Tongue (tissue), 1 donor: ENCODE measurements at regions not wholly inside any gene's neighbourhood (a gene's known extent, or its start where the extent isn't known, plus 50 kb on each side); places are given as distances from the start of the nearest gene placed in this dataset.
"Not testable (repeated sequence)": the region's sequence is repeated elsewhere in the genome, so short reads cannot be mapped to it uniquely, and the experiment has no call there.

Source experiments
- DNase-seq: peaks from one replicate; pipeline ENCODE4 v3.0.0-alpha.2; 2015

DNA sequence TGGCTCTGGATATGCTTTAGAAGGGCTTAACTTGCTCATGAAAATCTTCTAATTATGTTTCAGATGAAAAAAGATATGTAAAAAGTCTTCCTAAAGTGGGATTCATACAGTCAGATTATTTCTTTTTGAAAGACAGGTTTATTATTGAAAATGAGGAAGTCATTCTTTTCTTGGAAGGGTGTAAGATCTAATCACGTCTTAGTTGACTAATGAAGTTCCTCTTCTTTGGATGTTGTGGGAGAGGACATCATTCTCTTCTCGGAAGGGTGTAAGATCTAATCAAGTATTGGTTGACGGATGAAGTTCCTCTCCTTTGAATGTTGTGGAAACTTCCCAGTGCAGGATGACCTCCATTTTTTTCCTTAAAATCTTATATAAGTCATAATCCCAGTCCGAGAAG is 74.9 kb downstream of the ALG10 start:
- no peak for DNase-seq

DNA sequence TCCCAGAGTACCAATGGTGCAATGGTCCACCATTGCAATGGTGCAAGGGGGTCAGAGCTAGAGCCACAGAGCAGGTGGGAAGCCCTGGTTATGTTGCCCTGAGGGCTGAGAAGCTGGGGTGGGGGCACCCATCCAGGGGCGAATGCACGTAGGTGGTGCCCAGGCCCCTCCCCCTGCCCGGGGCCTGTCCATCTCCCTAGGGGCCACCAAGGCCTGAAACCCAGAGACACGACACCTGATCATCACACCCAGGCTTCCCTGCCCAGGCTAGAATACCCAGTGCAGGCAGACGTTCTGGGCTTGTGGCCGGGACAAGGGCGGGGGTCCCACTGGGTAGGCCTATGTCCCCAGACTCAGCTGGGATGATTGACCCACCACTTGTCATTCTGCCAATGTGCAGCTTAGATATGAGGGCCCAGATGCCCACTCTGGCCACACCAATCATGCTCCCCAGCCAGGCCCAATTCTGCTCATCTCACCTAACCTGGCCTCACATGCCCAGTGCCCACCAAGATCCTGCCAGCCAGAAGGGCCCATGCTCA is 83.2 kb downstream of the ALG10 start:
- DNase-seq, result no peak

DNA sequence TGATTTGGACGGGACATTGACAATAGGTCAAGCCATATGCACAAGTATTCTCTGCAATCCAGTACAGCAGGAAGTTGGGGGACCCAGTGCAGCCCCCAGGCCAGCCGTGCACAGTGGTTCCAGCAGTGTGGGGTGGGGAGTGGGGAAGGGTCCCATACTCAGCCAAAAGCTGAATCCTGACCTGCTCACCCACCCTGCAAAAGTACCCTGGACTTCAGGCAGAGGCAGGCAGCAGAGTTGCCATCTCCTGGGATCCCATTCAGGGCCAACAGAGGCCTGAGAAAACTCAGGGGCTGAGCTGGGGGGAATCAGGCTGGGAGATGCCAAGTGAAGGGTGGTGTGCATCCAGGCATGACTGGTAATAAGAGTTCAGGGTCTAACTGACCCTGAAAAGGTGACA is 83.9 kb downstream of the ALG10 start:
- no peak for DNase-seq

DNA sequence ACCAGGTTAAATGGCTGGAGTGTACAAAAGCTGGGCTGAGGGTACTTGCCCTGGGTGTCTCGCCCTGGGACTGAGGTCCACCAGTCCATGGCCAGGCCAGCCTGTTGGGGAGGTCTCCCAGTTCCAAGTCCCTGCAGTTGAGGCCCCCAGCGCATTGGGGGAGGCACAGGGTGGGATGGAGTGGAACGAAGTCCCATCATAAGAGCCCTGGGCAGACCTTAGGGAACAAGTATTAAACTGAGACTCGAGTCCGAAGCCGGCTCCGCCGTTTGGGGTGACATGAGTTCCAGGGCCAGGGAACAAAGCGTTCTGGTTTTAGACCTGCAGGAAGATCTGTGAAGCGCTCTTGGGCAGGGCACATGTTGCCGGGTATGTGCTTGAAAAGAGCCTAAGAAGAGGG is 84.7 kb downstream of the ALG10 start:
- DNase-seq, result no peak

DNA sequence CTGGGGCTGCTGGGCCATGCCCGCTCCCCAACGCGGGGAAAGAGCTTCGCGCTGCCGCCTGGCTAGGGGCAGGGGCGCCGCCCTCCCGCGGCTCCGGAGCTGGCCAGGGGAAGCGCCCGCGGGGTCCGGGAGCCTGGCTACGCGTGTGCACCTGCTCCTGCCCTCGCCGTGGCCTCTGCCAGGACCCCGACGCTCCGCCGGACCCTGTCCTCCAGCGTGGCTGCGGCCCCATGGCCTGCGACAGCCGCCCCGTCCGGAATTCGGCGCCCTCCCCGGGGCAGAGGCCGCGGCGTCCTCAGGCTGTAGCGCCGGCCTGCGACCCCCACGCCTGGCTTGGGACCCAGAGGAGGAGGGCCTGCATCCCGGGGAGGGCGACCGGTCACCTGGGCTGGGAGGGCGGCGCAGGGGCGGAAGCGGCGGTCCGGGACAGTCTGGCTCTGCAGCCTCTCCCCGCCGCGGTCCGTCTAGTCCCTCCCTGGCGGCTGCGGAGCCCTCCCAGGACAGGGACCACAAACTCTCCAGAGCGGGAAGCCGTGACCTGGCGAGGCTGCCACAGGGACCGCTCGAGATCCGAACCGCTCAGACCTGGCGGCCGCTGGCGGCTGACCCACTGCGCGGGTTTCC is 85.6 kb downstream of the ALG10 start:
- DNase-seq, result no peak

DNA sequence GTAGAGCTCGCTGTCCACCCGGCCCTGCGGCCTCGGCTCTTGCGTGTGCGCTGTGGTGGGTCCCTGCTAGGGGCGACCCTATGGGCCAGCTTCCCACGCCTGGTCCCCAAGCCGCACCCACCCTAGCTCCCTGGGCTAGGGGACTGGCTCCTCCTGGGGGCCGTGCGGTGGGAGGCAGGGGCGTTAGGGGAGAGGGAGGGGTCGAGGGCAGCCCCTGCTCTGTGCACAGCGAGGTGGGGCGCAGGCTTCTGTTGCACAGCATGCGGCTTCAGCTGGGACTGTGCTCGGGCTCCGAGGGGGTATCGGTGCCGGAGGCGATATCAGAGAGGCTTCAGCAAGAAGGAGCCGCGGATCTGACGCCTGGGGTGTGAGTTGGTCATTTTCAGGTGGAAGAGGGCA is 86.1 kb downstream of the ALG10 start:
- no peak for DNase-seq

DNA sequence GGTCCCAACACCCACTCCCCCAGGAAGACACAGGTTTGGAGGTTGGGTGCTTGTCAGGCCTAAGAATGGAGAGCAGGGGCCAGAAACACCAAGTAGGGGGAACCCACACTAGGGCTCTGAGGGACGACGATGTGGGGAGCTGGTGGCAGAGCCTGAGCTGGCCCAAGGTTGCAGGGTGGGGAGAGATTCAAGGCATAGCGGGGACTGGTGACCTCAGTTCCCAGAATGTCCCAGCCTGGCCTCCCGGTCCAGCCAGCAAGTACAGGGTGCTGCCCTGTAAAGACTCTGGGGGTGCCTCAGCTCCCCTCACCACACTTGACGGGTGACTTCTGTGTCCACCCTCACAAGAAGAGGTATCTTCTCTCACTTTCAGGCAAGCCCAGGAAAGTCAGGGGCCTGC is 86.7 kb downstream of the ALG10 start:
- no peak for DNase-seq

DNA sequence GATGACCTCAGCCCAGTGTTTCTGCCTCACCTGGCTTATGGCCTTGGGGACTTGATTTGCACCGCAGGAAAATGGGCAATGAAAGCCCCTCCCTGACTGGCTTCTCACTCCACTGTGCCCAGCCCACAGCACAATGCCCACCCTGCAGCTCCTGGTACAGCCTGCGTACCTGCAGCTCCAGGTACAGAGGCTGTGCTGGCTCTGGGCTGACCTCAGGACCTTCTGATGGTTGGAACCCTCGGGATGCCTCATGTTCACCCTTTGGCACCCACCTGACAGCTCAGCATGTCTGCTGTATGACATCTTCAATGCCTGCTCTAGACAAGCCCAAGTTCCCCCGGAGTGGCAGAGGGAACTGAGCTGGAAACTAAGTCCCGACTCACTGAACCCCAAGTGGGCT is 87.1 kb downstream of the ALG10 start:
- no peak for DNase-seq

DNA sequence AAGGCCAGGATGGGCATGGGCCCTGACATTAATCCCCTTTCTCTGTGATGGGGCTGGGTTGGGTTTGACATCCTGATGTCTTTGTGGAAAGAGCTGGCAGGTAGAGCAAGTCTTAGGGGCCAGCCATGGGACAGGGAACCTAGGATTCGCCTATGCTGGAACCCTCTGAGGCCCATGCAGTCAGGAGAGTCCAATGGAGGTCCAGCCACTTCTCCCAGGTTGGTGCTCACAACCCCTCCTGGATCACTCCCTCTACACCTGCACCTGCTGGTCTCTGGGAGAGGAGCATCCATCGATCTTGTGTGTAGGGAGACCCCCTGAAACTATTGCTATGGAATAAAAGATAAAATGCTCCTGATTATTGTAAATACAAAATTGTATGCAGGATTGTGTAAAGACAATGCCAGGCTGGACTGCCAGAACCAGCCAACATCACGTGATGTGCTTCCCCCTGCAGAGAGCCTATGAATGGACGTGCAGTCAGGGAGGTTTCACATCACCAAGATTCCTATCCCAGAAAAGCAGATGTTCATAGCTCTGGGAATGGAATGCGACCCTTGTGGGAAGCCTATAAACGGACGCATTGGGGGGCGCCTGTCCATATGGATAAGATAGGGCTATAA is 87.7 kb downstream of the ALG10 start:
- not testable (repeated sequence) for DNase-seq

DNA sequence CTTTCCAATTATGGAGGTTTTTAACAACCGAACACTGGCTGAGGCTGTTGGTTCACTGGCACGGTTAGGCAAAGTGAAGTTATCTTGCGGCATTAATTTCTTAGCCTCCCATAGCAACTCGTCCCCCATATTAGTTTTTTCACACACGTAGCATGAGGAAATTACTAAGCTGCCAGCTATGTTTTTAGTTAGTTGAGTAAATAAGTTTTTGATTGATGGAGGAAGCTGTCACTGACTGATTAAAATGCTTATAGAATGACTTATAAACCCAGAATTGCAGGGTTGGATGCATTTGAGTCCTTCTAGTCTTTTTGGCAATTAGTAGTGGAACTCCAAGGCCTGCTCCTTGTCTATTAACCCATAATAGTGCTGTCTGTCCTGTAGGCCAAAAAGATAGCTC is 97.1 kb downstream of the ALG10 start:
- no peak for DNase-seq

DNA sequence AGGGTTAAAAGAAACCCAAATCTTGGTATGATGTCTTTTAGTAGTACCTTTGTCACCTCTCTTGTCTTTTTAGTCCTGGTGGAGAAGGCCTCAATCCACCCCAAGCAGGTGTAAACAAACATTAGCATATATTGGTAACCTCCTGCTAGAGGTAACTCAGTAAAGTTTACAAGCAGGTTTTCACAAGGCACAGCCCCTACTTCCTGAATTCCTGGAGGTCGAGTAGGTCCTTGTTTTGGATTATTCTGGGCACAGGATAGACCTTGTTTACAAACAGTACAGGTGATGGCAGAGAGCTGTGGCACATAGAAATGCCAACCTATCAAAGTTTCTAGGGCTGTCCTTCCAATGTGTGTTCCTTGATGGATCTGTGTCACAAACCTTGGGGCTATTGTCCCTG is 99.1 kb downstream of the ALG10 start:
- no peak for DNase-seq

DNA sequence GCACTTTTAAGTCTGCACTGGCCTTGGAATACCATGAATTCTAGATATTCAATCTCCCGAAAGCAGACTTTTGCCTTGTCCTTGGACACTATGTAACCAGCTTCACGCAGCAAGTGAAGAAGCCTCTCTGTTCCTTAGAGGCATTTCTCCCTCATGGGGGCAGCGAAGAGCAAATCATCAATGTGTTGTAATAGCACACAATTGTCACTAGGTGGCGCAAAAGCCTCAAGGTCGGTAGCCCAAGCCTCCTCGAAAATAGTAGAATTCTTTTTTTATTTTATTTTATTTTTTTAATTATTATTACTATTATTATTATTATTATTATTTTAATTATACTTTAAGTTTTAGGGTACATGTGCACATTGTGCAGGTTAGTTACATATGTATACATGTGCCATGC is 100.8 kb downstream of the ALG10 start:
- not testable (repeated sequence) for DNase-seq

DNA sequence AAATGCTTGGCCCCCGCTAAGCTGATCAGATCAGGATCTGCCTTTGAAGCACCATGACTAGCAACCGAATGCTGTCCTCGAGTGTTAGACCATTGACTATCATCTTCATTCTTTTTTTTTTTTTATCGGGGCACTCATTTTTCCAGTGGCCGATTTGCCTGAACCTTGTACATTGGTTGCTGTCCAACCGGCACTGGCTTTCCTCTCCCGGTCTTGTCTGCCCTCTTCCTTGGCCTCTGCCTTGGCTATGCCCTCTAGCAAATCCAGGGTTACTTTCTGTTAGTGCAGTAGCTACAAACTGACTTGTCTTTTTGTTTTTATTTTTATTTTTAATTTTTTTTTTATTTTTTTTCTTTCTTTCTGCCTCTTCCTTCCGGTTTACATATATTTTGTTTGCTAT is 102.3 kb downstream of the ALG10 start:
- no peak for DNase-seq

DNA sequence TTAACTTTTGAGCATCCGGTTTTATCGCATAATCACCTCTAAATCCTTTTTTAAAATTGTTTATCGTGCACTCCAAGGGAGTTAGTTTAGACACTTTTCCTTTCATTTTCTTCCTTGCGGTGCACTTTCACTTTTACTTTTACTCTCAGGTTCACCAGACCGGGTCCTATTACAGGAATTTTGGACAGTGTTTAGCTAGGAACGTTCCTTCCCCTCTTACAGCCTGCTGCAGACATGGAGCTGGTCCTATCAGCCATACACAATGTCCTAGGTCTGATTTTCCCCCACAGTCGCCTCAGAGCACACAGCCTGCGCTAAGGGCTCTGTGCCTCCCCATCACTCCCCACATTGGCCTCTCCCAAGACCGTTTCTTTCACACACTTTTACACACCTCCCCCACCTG is 103.9 kb downstream of the ALG10 start:
- no peak for DNase-seq

DNA sequence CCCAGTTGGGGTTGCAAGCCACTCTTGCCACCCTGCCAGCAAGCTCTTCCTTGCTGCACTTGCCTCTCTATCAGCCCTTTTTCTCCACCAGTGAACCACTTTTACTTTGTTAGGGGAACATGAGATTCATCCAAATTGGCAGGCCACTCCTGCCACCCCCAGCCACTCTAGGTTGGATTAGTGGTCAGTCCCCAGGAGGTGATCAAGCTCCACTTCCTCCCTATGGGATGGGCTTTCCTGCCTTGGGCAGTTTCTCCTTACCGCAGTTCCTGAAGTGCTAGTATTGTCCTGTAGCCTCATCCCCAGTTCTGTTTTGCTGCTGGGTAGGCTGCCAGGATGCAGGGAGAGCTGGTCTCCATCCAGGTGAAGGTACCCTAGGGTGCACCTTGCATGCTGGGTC is 104.5 kb downstream of the ALG10 start:
- DNase-seq, result no peak

DNA sequence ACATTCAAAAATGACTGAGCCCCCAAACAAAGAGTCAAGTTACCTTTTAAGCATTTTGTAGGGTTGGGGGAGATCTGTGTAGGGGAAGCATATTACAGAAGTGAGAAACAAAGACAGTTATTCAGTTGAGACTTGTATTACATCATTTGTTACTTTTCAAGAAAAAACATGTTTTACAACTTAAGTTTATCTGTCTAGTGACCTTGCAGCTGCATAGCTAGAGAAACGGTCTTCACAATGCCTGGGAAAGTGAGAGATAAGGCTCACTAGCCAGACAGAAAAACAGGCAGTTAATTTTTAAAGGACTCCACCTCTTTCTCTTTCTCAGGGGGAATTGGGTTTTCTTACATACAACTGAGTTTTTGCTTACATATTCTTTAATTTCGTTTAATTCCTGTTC is 105.1 kb downstream of the ALG10 start:
- not testable (repeated sequence) for DNase-seq

DNA sequence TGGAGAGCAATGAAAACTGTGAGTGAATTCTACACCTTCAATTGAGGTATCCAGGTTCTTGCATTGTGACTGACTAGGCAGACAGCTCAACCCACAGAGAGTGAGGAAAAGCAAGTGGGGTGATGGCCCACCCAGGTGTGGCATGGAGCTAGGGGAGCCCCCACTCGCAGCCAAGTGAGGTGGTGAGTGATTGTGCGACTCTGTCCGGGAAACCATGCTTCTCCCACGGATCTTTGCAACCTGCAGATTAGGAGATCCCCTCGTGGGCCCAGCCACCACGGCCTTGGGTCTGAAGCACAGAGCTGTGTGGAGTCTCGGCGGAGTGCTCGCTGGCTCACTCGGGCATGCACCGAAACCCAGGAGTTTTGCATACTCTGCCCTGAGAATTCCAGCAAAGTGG is 120.1 kb downstream of the ALG10 start:
- DNase-seq, result no peak

DNA sequence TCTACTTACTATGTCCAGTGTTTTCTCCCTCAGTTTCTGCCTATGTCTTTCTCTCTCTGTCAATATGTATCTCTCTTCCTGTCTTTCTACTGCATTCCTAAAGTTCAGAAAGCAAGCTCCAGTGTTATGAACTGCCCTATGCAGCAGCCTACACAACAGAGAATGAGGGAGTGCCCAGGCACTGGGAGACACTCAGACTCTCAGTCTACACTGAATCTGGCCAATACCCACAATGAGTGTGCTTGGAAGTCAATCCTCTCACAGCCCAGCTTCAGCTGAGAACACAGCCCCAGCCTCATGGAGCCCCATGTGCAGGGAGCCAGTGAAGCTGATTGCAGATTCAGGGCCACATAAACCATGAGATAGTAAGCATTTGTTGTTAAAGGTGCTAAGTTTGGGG is 128.7 kb downstream of the ALG10 start:
- DNase-seq, result no peak

DNA sequence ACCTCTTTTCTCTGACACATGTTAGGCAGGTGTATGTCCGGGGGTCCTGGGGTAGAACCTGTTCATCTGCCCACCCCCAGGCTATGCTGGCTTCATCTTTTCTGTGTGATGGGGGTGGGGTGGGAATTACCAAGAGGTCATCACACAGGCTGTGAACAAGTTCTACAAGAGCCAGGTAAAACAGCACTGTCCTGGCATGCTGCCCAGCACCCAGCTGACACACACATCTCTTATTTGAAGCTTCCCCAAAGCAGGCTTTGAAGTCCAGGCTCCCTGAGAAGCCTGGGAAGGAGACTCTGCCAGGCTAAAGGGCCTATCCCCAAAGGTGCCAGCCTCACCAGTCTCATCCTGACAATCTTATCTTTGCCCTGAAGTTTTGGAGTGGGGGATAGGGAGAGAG is 141.1 kb downstream of the ALG10 start:
- DNase-seq, result no peak

DNA sequence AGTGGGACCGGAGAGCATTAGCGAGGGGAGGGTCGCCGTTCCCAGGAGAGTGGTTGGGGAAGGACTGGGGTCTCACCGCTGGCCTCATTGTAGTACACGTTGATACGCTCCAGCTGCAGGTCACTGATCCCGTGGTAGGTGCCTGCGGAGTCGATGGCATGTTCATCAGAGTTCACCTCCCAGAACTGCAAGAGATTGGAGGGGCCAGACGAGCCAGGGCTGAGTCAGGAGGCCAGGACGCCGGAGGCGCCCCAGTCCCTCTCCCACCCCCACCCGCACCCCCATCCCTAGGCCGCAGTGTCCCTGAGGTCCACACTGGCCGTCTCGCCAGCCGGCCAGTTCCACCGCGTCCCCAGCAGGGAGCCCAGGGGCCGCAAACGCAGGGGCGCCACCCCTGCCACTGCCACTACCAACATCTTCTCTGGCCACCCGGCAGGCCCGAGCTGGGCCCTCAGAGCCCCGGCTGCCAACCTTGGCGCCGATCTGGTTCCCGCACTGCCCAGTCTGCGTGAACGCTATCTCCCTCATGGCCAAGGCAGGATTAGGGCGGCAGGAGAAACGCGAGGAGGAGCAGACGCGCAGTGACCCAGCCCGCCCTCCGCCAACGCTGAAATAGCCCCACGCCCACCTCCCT is 144.2 kb downstream of the ALG10 start:
- no peak for DNase-seq

DNA sequence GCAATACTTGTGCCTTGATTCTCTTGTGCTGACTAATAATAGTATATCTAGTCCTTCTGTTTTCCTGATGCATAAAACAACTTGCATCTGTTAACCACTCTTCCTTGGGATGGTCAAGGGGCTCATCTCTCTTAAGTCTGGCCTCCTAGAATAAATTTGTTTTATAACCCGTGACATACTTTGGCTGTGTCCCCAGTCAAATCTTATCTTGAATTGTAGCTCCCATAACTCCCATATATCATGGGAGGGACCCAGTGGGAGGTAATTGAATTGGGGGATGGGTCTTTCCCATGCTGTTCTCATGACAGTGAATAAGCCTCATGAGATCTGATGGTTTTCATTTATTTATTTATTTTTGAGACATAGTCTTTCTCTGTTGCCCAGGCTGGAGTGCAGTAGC is 146.2 kb downstream of the ALG10 start:
- DNase-seq, result not testable (repeated sequence)

DNA sequence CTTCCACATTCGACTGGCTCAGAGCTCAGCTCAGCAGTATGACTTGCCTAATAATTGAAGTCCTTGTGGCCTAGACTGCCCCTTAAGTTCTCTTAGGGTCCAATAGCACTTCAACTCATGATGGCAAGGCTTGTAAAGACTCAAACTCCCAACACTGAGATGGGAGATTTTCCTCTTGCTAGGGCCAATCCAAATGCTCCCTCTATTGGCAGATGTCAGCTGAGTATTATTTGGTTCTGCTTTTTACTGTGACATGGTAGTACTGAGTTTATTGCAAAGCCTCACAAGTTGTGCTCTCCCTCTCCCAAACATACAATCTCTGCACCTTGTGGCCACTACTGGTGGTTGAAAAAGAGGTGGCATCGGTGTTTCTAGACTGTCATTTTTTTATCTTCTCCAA is 164.2 kb downstream of the ALG10 start:
- DNase-seq, result no peak

DNA sequence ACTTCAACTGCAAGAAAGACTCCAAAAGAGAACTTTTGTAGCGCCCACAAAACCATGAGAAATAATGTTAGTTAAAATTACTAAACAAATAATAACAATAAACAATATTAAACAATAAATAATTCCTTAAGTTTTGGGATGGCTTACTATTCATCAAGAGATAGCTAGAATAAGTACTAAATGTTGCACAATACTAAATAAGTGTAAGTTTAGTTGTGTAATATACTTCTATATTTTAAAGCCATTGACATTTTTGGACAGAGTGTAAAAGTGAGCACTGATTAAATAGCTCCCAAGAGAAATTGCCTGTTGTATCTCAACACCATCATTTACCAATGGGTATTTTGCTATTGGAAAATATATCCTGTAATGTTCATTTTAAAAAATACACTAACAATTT is 166.7 kb downstream of the ALG10 start:
- no peak for DNase-seq

DNA sequence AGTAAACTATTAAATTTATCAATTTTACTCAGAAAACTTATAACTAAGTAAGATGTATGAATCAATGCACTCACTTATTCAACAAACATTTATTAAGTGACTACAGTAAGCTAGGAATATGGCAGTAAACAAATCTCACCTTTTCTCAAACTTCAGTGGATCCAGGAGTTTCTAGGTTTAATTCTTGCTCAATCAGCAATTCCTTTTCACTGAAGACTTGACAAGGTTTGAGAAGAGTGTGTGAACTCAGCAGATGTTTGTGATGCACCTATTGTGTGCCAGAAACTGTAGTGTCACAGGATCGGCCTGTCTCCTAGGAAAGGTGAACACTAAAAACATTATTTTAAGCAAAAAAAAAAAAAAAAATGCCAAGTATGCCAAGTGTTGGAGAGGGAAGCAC is 167.8 kb downstream of the ALG10 start:
- no peak for DNase-seq
